Caco-2 (cell line): ENCODE measurements at regions not wholly inside any gene's neighbourhood (a gene's known extent, or its start where the extent isn't known, plus 50 kb on each side); places are given as distances from the start of the nearest gene placed in this dataset.

ENCODE experiments used
- BruUV-seq: library from RNA; stranded (reverse); fragments of 400-500 nt; replicated peaks from 2 replicates; lab custom pipeline; 2021; lab: Mats Ljungman, UMichigan
- CTCF ChIA-PET: fragments of 300-600 bp; sonication (Branson Sonifier 250); formaldehyde crosslinking; loops from one replicate; lab custom pipeline; 2022; ENCODE audit warnings: antibody characterized with exemption; lab: Charles Lee
- POLR2A ChIA-PET: fragments of 300-600 bp; sonication (Branson Sonifier 250); formaldehyde crosslinking; loops from one replicate; lab custom pipeline; 2022; ENCODE audit warnings: antibody characterized with exemption; lab: Charles Lee
- DNase-seq, 2 experiments: peaks; one replicate each; pipeline versions ENCODE4 v3.0.0 to v3.0.0-alpha.2; 2020 to 2022
- H3K27me3 ChIP-seq: replicated peaks from 2 replicates; pipeline ENCODE4 v1.6.0; 2011; ENCODE audit warnings: low read length; ENCODE audit not compliant: control insufficient read depth, insufficient read depth
- H3K36me3 ChIP-seq: 2 replicates; pipeline ENCODE4 v1.5.1; 2011; ENCODE audit warnings: low read length; ENCODE audit not compliant: control insufficient read depth, insufficient read depth
- H3K4me1 ChIP-seq: fragments of 250-450 bp; sonication (Bioruptor Pico); 2 replicates; pipeline ENCODE4 v1.5.1; 2020; ENCODE audit warnings: mild to moderate bottlenecking
- H3K4me3 ChIP-seq: 2 replicates; pipeline ENCODE4 v1.5.1; 2011; ENCODE audit warnings: low read depth, mild to moderate bottlenecking, control low read depth, low read length
- H3K9me3 ChIP-seq: fragments of 250-450 bp; sonication (Bioruptor Pico); 2 replicates; pipeline ENCODE4 v1.5.1; 2020; ENCODE audit warnings: mild to moderate bottlenecking, moderate library complexity
- H3K27ac Mint-ChIP-seq: one replicate; pipeline ENCODE4 v1.8.0; 2022; ENCODE audit warnings: mixed read lengths; ENCODE audit not compliant: unreplicated experiment
- H3K27me3 Mint-ChIP-seq: one replicate; pipeline ENCODE4 v1.8.0; 2022; ENCODE audit warnings: mixed read lengths; ENCODE audit not compliant: insufficient read depth, unreplicated experiment
- H3K36me3 Mint-ChIP-seq: one replicate; pipeline ENCODE4 v1.8.0; 2022; ENCODE audit warnings: mild to moderate bottlenecking, mixed read lengths; ENCODE audit not compliant: insufficient read depth, unreplicated experiment
- H3K4me1 Mint-ChIP-seq: one replicate; pipeline ENCODE4 v1.8.0; 2022; ENCODE audit warnings: low read depth, mixed read lengths; ENCODE audit not compliant: unreplicated experiment
- H3K4me3 Mint-ChIP-seq: one replicate; pipeline ENCODE4 v1.8.0; 2022; ENCODE audit warnings: mild to moderate bottlenecking, moderate library complexity, mixed read lengths; ENCODE audit not compliant: unreplicated experiment
- H3K9me3 Mint-ChIP-seq: one replicate; pipeline ENCODE4 v1.8.0; 2022; ENCODE audit warnings: mixed read lengths; ENCODE audit not compliant: unreplicated experiment
- CTCF ChIP-seq, 2 experiments: fragments of 200-600 bp in 1 of 2; IDR thresholded peaks; 1 replicate in 1 of 2; 2 replicates in 1 of 2; pipeline versions ENCODE4 v1.5.1 to v1.8.0; 2011 to 2022; ENCODE audit warnings: antibody characterized with exemption in 1 of 2, control low read depth in 1 of 2, inconsistent platforms in 1 of 2, low read depth in 1 of 2, low read length in 1 of 2, mild to moderate bottlenecking in 1 of 2, moderate library complexity in 1 of 2; ENCODE audit not compliant: insufficient read depth in 1 of 2, severe bottlenecking in 1 of 2, unreplicated experiment in 1 of 2
- intact Hi-C: fragments of 100-400 bp; cut with micrococcal nuclease; formaldehyde crosslinking; loops from one replicate; pipeline ENCODE4 v1.10.0; 2022; ENCODE audit not compliant: unreplicated experiment

- Histone ChIP-seq H3K4me1 (no peaks in the 10 kb centered on the region), H3K27me3 (no peaks in the 10 kb centered on the region), H3K9me3 (no peaks in the 10 kb centered on the region), H3K4me3 (no peak overlapping the region), H3K36me3 (no peaks in the 10 kb centered on the region)
- Mint-ChIP-seq H3K27me3 (peaks cover 3% of the 10 kb centered on the region), H3K27ac (no peak overlapping the region), H3K4me1 (no peaks in the 10 kb centered on the region), H3K9me3 (no peaks in the 10 kb centered on the region), H3K36me3 (no peaks in the 10 kb centered on the region), H3K4me3 (no peak overlapping the region)
- no peak for DNase-seq
- TF ChIP-seq CTCF (IDR thresholded peaks at IDR 0.05; ENCODE audit: insufficient read depth in 1 of 2, low read depth in 1 of 2, low read length in 1 of 2, severe bottlenecking in 1 of 2, unreplicated experiment in 1 of 2), result no peak
- intact Hi-C loops, result no loop called here
- ChIA-PET CTCF (no interaction called here), POLR2A (no interaction called here)
- no TSS peak for BruUV-seq
Observed at GRCh38 chr4:187484186-187484585, 511.4 kb upstream of the ZFP42 start.

- no peaks in the 10 kb centered on the region for H3K9me3 ChIP-seq
- intact Hi-C loops, result no loop called here
- H3K4me3 ChIP-seq, result no peak overlapping the region
- DNase-seq, result no peak
- H3K9me3 Mint-ChIP-seq, result no peaks in the 10 kb centered on the region
- no peak overlapping the region for H3K27ac Mint-ChIP-seq
- BruUV-seq, result no TSS peak
- ChIA-PET POLR2A (no interaction called here), CTCF (no interaction called here)
- H3K4me3 Mint-ChIP-seq, result no peak overlapping the region
- no peak for TF ChIP-seq CTCF (IDR thresholded peaks at IDR 0.05; ENCODE audit: insufficient read depth in 1 of 2, low read depth in 1 of 2, low read length in 1 of 2, severe bottlenecking in 1 of 2, unreplicated experiment in 1 of 2)
- H3K27me3 ChIP-seq, result no peaks in the 10 kb centered on the region
- H3K36me3 ChIP-seq, result no peaks in the 10 kb centered on the region
- H3K4me1 ChIP-seq, result no peaks in the 10 kb centered on the region
- H3K4me1 Mint-ChIP-seq, result no peaks in the 10 kb centered on the region
- no peaks in the 10 kb centered on the region for H3K36me3 Mint-ChIP-seq
- H3K27me3 Mint-ChIP-seq, result peaks cover 2% of the 10 kb centered on the region
Observed at GRCh38 chr4:187485676-187486075, 509.9 kb upstream of the ZFP42 start.

- H3K4me3 Mint-ChIP-seq, result no peak overlapping the region
- H3K4me1 Mint-ChIP-seq, result no peaks in the 10 kb centered on the region
- intact Hi-C loops, result no loop called here
- no peaks in the 10 kb centered on the region for H3K9me3 Mint-ChIP-seq
- DNase-seq, result no peak
- CTCF ChIA-PET, result no interaction called here
- no TSS peak for BruUV-seq
- Histone ChIP-seq H3K4me3 (no peak overlapping the region), H3K4me1 (no peaks in the 10 kb centered on the region), H3K27me3 (no peaks in the 10 kb centered on the region), H3K36me3 (no peaks in the 10 kb centered on the region), H3K9me3 (no peaks in the 10 kb centered on the region)
- no peaks in the 10 kb centered on the region for H3K27me3 Mint-ChIP-seq
- POLR2A ChIA-PET, result no interaction called here
- TF ChIP-seq CTCF (IDR thresholded peaks at IDR 0.05; ENCODE audit: insufficient read depth in 1 of 2, low read depth in 1 of 2, low read length in 1 of 2, severe bottlenecking in 1 of 2, unreplicated experiment in 1 of 2), result no peak
- H3K27ac Mint-ChIP-seq, result no peak overlapping the region
- no peaks in the 10 kb centered on the region for H3K36me3 Mint-ChIP-seq
Observed at GRCh38 chr4:187491286-187491685, 504.3 kb upstream of the ZFP42 start.
